Neural crest cell (in vitro differentiated cells): ENCODE measurements at regions not wholly inside any gene's neighbourhood (a gene's known extent, or its start where the extent isn't known, plus 50 kb on each side); places are given as distances from the start of the nearest gene placed in this dataset.

Experiments
- DNase-seq: peaks from one replicate; pipeline ENCODE4 v3.0.0; 2021; ENCODE audit warnings: low read depth, mixed read lengths, low spot score
- H3K27ac Mint-ChIP-seq: one replicate; pipeline ENCODE4 v1.8.0; 2021; ENCODE audit warnings: mild to moderate bottlenecking, mixed read lengths; ENCODE audit not compliant: unreplicated experiment
- H3K27me3 Mint-ChIP-seq: 2 replicates; pipeline ENCODE4 v1.8.0; 2021; ENCODE audit warnings: low read depth, mild to moderate bottlenecking, mixed read lengths
- H3K36me3 Mint-ChIP-seq: 2 replicates; pipeline ENCODE4 v1.8.0; 2021; ENCODE audit warnings: low read depth, mild to moderate bottlenecking, mixed read lengths
- H3K4me1 Mint-ChIP-seq: 2 replicates; pipeline ENCODE4 v1.8.0; 2021; ENCODE audit warnings: mixed read lengths
- H3K4me3 Mint-ChIP-seq: one replicate; pipeline ENCODE4 v1.8.0; 2021; ENCODE audit warnings: mild to moderate bottlenecking, mixed read lengths
- H3K9me3 Mint-ChIP-seq: 2 replicates; pipeline ENCODE4 v1.8.0; 2021; ENCODE audit warnings: mixed read lengths
- CTCF ChIP-seq: fragments of 200-600 bp; sonication (generic); conservative IDR thresholded peaks from 2 replicates; pipeline ENCODE4 v1.5.0; 2021; ENCODE audit warnings: antibody characterized with exemption, mild to moderate bottlenecking

GRCh38 chr2:193693758-193694157, 1499.0 kb upstream of the TMEFF2 start:
- Mint-ChIP-seq H3K27ac (no peak overlapping the region), H3K27me3 (no peaks in the 10 kb centered on the region), H3K4me3 (no peak overlapping the region), H3K4me1 (no peaks in the 10 kb centered on the region), H3K36me3 (no peaks in the 10 kb centered on the region), H3K9me3 (no peaks in the 10 kb centered on the region)
- no peak for DNase-seq
- no peak for TF ChIP-seq CTCF

GRCh38 chr2:193690572-193690971, 1495.8 kb upstream of the TMEFF2 start:
- Mint-ChIP-seq H3K9me3 (no peaks in the 10 kb centered on the region), H3K36me3 (no peaks in the 10 kb centered on the region), H3K4me3 (no peak overlapping the region), H3K4me1 (no peaks in the 10 kb centered on the region), H3K27ac (no peak overlapping the region), H3K27me3 (no peaks in the 10 kb centered on the region)
- TF ChIP-seq CTCF: no peak
- DNase-seq: no peak

GRCh38 chr2:193687195-193687594, 1492.5 kb upstream of the TMEFF2 start:
- no peaks in the 10 kb centered on the region for H3K36me3 Mint-ChIP-seq
- DNase-seq: no peak
- no peak overlapping the region for H3K4me3 Mint-ChIP-seq
- no peaks in the 10 kb centered on the region for H3K27me3 Mint-ChIP-seq
- TF ChIP-seq CTCF: no peak
- H3K27ac Mint-ChIP-seq: no peak overlapping the region
- no peaks in the 10 kb centered on the region for H3K9me3 Mint-ChIP-seq
- peaks cover 5% of the 10 kb centered on the region for H3K4me1 Mint-ChIP-seq

GRCh38 chr2:193679847-193680246, 1485.1 kb upstream of the TMEFF2 start:
- Mint-ChIP-seq H3K4me1 (peaks cover 5% of the 10 kb centered on the region), H3K4me3 (no peak overlapping the region), H3K27ac (no peak overlapping the region), H3K9me3 (peaks cover 3% of the 10 kb centered on the region), H3K27me3 (no peaks in the 10 kb centered on the region), H3K36me3 (peaks cover 2% of the 10 kb centered on the region)
- no peak for TF ChIP-seq CTCF
- no peak for DNase-seq

- Mint-ChIP-seq H3K27me3 (no peaks in the 10 kb centered on the region), H3K27ac (no peak overlapping the region), H3K9me3 (no peaks in the 10 kb centered on the region), H3K4me3 (no peak overlapping the region), H3K4me1 (no peaks in the 10 kb centered on the region), H3K36me3 (no peaks in the 10 kb centered on the region)
- DNase-seq: no peak
- no peak for TF ChIP-seq CTCF
Observed at GRCh38 chr2:193670478-193670877, 1475.7 kb upstream of the TMEFF2 start.
